Fibroblast of villous mesenchyme (primary cell): ENCODE measurements at regions not wholly inside any gene's neighbourhood (a gene's known extent, or its start where the extent isn't known, plus 50 kb on each side); places are given as distances from the start of the nearest gene placed in this dataset.

Experiments
- DNase-seq: peaks from one replicate; pipeline ENCODE4 v3.0.0-alpha.2; 2010; ENCODE audit warnings: low read depth
- H3K4me3 ChIP-seq: 2 replicates; pipeline ENCODE4 v1.5.1; 2011; ENCODE audit warnings: low read depth, mild to moderate bottlenecking, low read length
- CTCF ChIP-seq: IDR thresholded peaks from 2 replicates; pipeline ENCODE4 v1.5.1; 2012; ENCODE audit warnings: low read depth, mild to moderate bottlenecking, low read length; ENCODE audit not compliant: insufficient read depth

GRCh38 chr6:137968455-137968804, 101.4 kb downstream of the TNFAIP3 start:
- H3K4me3 ChIP-seq: no peak overlapping the region
- TF ChIP-seq CTCF: no peak
- DNase-seq: no peak

GRCh38 chr6:137968901-137969300, 101.8 kb downstream of the TNFAIP3 start:
- no peak for DNase-seq
- TF ChIP-seq CTCF: no peak
- no peak overlapping the region for H3K4me3 ChIP-seq

GRCh38 chr6:137969874-137970273, 102.8 kb downstream of the TNFAIP3 start:
- no peak overlapping the region for H3K4me3 ChIP-seq
- TF ChIP-seq CTCF: no peak
- DNase-seq: no peak

GRCh38 chr6:137970368-137970767, 103.3 kb downstream of the TNFAIP3 start:
- DNase-seq: no peak
- H3K4me3 ChIP-seq: no peak overlapping the region
- TF ChIP-seq CTCF: no peak

- no peak for DNase-seq
- TF ChIP-seq CTCF: no peak
- no peak overlapping the region for H3K4me3 ChIP-seq
Observed at GRCh38 chr6:137973201-137973600, 106.1 kb downstream of the TNFAIP3 start.

GRCh38 chr6:137975188-137975940, 108.3 kb downstream of the TNFAIP3 start:
- TF ChIP-seq CTCF: peak; percentile 18
- DNase-seq: peak; percentile 18
- no peak overlapping the region for H3K4me3 ChIP-seq

- H3K4me3 ChIP-seq: no peak overlapping the region
- DNase-seq: no peak
- no peak for TF ChIP-seq CTCF
Observed at GRCh38 chr6:137976430-137976829, 109.4 kb downstream of the TNFAIP3 start.
